GM23338 (cell line): ENCODE measurements at regions not wholly inside any gene's neighbourhood (a gene's known extent, or its start where the extent isn't known, plus 50 kb on each side); places are given as distances from the start of the nearest gene placed in this dataset.

Experiments used
- ATAC-seq: fragments of 200-7000 bp; cut with Tn5 transposase; 3 replicates; pipeline ENCODE4 v1.9.1; 2020
- DNase-seq: peaks from one replicate; pipeline ENCODE4 v3.0.0-alpha.2; 2015; ENCODE audit warnings: low spot score
- H2AFZ ChIP-seq: fragments of 200-600 bp; sonication (generic); 2 replicates; pipeline ENCODE4 v1.8.0; 2016; ENCODE audit warnings: antibody characterized with exemption, mild to moderate bottlenecking, moderate library complexity
- H3F3A ChIP-seq: fragments of 200-600 bp; sonication (generic); replicated peaks from 2 replicates; pipeline ENCODE4 v1.8.0; 2017; ENCODE audit warnings: antibody characterized with exemption, mixed run types, low read depth
- H3K27ac ChIP-seq: fragments of 200-600 bp; sonication (generic); 2 replicates; pipeline ENCODE4 v1.6.1; 2016; ENCODE audit warnings: low read depth
- H3K27me3 ChIP-seq: fragments of 200-600 bp; sonication (generic); 2 replicates; pipeline ENCODE4 v1.8.0; 2016; ENCODE audit warnings: mild to moderate bottlenecking, mixed run types, moderate library complexity; ENCODE audit not compliant: insufficient read depth
- H3K36me3 ChIP-seq: fragments of 200-600 bp; sonication (generic); 2 replicates; pipeline ENCODE4 v1.8.0; 2016; ENCODE audit warnings: mild to moderate bottlenecking; ENCODE audit not compliant: insufficient read depth
- H3K4me1 ChIP-seq: fragments of 200-600 bp; sonication (generic); 2 replicates; pipeline ENCODE4 v1.8.0; 2016; ENCODE audit warnings: mild to moderate bottlenecking, moderate library complexity; ENCODE audit not compliant: insufficient read depth
- H3K4me2 ChIP-seq: fragments of 200-600 bp; sonication (generic); 2 replicates; pipeline ENCODE4 v1.7.1; 2017; ENCODE audit warnings: mixed run types
- H3K4me3 ChIP-seq: fragments of 200-600 bp; sonication (generic); 2 replicates; pipeline ENCODE4 v1.6.1; 2016; ENCODE audit warnings: mixed run types
- H3K79me2 ChIP-seq: fragments of 200-600 bp; sonication (generic); replicated peaks from 2 replicates; pipeline ENCODE4 v1.8.0; 2017; ENCODE audit warnings: mild to moderate bottlenecking; ENCODE audit not compliant: insufficient read depth
- H3K9me2 ChIP-seq: fragments of 200-600 bp; sonication (generic); 2 replicates; pipeline ENCODE4 v1.8.0; 2017; ENCODE audit not compliant: insufficient read depth
- H4K20me1 ChIP-seq: fragments of 200-600 bp; sonication (generic); replicated peaks from 2 replicates; pipeline ENCODE4 v1.8.0; 2017; ENCODE audit warnings: mild to moderate bottlenecking; ENCODE audit not compliant: insufficient read depth
- H3K27ac Mint-ChIP-seq: 2 replicates; pipeline ENCODE4 v1.8.0; 2020; ENCODE audit warnings: inconsistent platforms, mild to moderate bottlenecking, moderate library complexity, mixed read lengths
- H3K27me3 Mint-ChIP-seq: 3 replicates; pipeline ENCODE4 v1.8.0; 2022; ENCODE audit warnings: low read depth, mild to moderate bottlenecking, moderate library complexity, mixed read lengths, inconsistent platforms; ENCODE audit not compliant: insufficient read depth, poor library complexity
- H3K36me3 Mint-ChIP-seq: 3 replicates; pipeline ENCODE4 v1.8.0; 2021; ENCODE audit warnings: low read depth, mild to moderate bottlenecking, inconsistent platforms, moderate library complexity, mixed read lengths
- H3K4me1 Mint-ChIP-seq: 3 replicates; pipeline ENCODE4 v1.8.0; 2020; ENCODE audit warnings: mild to moderate bottlenecking, inconsistent platforms, mixed read lengths
- H3K4me3 Mint-ChIP-seq: 3 replicates; pipeline ENCODE4 v1.8.0; 2021; ENCODE audit warnings: moderate library complexity, mild to moderate bottlenecking, inconsistent platforms, mixed read lengths
- H3K9me3 Mint-ChIP-seq: 3 replicates; pipeline ENCODE4 v1.8.0; 2020; ENCODE audit warnings: moderate library complexity, mild to moderate bottlenecking, inconsistent platforms, mixed read lengths
- CREB1 ChIP-seq: fragments of 250-450 bp; sonication (Bioruptor Pico); IDR thresholded peaks from 2 replicates; pipeline ENCODE4 v1.5.0; 2020; ENCODE audit warnings: low read depth, mild to moderate bottlenecking, moderate library complexity
- EZH2 ChIP-seq: fragments of 200-600 bp; sonication (generic); IDR thresholded peaks from one replicate; pipeline ENCODE4 v1.8.0; 2017; ENCODE audit warnings: antibody characterized with exemption, mild to moderate bottlenecking, low read depth; ENCODE audit not compliant: unreplicated experiment
- EZH2phosphoT487 ChIP-seq: fragments of 200-600 bp; sonication (generic); IDR thresholded peaks from one replicate; pipeline ENCODE4 v1.8.1; 2018; ENCODE audit warnings: antibody characterized with exemption; ENCODE audit not compliant: unreplicated experiment
- JUNB ChIP-seq: IDR thresholded peaks from one replicate; pipeline ENCODE4 v1.6.1; 2016; ENCODE audit warnings: antibody characterized with exemption; ENCODE audit not compliant: unreplicated experiment
- NANOG ChIP-seq: IDR thresholded peaks from 2 replicates; pipeline ENCODE4 v1.6.1; 2016; ENCODE audit warnings: antibody characterized with exemption, borderline replicate concordance
- STAT1 ChIP-seq: IDR thresholded peaks from one replicate; pipeline ENCODE4 v1.6.1; 2016; ENCODE audit warnings: antibody characterized with exemption; ENCODE audit not compliant: unreplicated experiment
- ZNF114 ChIP-seq: fragments of 250-450 bp; sonication (Bioruptor Pico); IDR thresholded peaks from 2 replicates; pipeline ENCODE4 v1.5.0; 2020; ENCODE audit warnings: mild to moderate bottlenecking, moderate library complexity
- ZNF331 ChIP-seq: fragments of 250-450 bp; sonication (Bioruptor Pico); IDR thresholded peaks from 2 replicates; pipeline ENCODE4 v1.5.0; 2020; ENCODE audit warnings: low read depth, mild to moderate bottlenecking, moderate library complexity
- TF ChIP-seq, protein P1 (sequence below): IDR thresholded peaks from 2 replicates; pipeline ENCODE4 v1.6.1; 2016; ENCODE audit warnings: antibody characterized with exemption
- TF ChIP-seq, protein P2 (sequence below): fragments of 250-450 bp; sonication (Bioruptor Pico); IDR thresholded peaks from 2 replicates; pipeline ENCODE4 v1.5.0; 2020; ENCODE audit warnings: mild to moderate bottlenecking, moderate library complexity
- TF ChIP-seq, protein P3 (sequence below): IDR thresholded peaks from one replicate; pipeline ENCODE4 v1.6.1; 2018; ENCODE audit warnings: antibody characterized with exemption; ENCODE audit not compliant: unreplicated experiment

DNA sequence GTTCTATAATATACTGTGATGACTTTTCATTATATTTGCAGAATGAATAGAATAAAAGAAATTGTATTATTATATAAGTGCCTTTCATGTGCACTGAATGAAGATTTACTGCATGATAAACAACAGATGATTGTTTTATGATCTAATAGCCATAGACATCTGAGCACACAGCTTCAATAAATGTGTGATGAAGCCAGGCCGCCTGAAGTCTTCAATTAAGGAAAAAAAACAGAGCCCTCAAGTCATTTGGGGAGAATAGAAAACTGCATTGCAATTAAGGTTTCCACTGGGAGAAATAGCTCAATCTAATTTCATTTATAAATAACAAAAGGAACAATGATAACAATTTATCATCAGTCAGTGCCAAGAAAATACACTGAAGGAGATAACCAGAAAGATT, 955.2 kb downstream of the FSTL5 start:
- H3K27ac Mint-ChIP-seq: no peak overlapping the region
- Histone ChIP-seq H2AFZ (peak overlapping the region; percentile 91), H3K27me3 (no peaks in the 10 kb centered on the region), H3K27ac (no peak overlapping the region), H3K4me2 (no peak overlapping the region), H3K4me3 (no peak overlapping the region), H3K4me1 (no peaks in the 10 kb centered on the region), H3K9me2 (no peaks in the 10 kb centered on the region; the same call in 1 of the 2 replicates), H3K36me3 (no peaks in the 10 kb centered on the region), H3F3A (no peaks in the 10 kb centered on the region), H3K79me2 (no peaks in the 10 kb centered on the region), H4K20me1 (no peaks in the 10 kb centered on the region)
- no peaks in the 10 kb centered on the region for H3K27me3 Mint-ChIP-seq
- TF ChIP-seq EZH2 (no peak), EZH2phosphoT487 (no peak), JUNB (no peak), ZNF114 (CRISPR knock-in tag) (no peak), CREB1 (CRISPR knock-in tag) (no peak)
- no peak for ATAC-seq
- no peak overlapping the region for H3K4me3 Mint-ChIP-seq
- peaks cover 8% of the 10 kb centered on the region; the same call in 2 of the 3 replicates for H3K9me3 Mint-ChIP-seq
- no peaks in the 10 kb centered on the region for H3K4me1 Mint-ChIP-seq
- peaks cover 6% of the 10 kb centered on the region; the same call in 2 of the 3 replicates for H3K36me3 Mint-ChIP-seq
- no peak for DNase-seq

DNA sequence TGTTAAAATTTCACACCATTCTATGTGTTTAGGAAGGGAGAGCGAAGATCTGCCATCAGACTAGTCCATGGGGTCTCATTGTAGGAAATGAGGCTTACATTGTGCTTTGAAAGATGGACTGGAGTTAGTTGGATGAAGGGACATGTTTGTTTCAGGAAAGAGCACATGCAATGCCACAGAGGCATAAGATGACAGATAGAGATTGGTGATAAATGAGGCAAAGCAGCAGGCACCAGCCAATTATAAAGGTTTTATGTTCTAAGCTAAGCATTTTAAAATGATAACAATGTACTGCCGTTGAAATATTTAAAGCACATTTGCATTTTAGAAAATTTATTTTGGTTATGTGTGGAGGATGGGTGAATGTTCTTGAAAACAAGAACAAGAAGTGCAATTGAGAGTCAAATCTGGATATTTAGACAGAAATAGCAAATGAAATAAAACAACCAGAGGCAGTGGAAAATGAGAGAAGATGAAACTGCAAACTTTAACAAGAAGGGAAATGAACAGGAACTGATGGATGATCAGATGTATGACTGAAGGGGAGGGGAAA, 957.2 kb downstream of the FSTL5 start:
- Histone ChIP-seq H3K27ac (no peak overlapping the region), H2AFZ (peak overlapping the region; percentile 72; the same call in 1 of the 2 replicates)
- H3K4me3 Mint-ChIP-seq: no peak overlapping the region
- TF ChIP-seq, protein P1, sequence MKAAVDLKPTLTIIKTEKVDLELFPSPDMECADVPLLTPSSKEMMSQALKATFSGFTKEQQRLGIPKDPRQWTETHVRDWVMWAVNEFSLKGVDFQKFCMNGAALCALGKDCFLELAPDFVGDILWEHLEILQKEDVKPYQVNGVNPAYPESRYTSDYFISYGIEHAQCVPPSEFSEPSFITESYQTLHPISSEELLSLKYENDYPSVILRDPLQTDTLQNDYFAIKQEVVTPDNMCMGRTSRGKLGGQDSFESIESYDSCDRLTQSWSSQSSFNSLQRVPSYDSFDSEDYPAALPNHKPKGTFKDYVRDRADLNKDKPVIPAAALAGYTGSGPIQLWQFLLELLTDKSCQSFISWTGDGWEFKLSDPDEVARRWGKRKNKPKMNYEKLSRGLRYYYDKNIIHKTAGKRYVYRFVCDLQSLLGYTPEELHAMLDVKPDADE: no peak
- TF ChIP-seq STAT1: no peak
- TF ChIP-seq, protein P2, sequence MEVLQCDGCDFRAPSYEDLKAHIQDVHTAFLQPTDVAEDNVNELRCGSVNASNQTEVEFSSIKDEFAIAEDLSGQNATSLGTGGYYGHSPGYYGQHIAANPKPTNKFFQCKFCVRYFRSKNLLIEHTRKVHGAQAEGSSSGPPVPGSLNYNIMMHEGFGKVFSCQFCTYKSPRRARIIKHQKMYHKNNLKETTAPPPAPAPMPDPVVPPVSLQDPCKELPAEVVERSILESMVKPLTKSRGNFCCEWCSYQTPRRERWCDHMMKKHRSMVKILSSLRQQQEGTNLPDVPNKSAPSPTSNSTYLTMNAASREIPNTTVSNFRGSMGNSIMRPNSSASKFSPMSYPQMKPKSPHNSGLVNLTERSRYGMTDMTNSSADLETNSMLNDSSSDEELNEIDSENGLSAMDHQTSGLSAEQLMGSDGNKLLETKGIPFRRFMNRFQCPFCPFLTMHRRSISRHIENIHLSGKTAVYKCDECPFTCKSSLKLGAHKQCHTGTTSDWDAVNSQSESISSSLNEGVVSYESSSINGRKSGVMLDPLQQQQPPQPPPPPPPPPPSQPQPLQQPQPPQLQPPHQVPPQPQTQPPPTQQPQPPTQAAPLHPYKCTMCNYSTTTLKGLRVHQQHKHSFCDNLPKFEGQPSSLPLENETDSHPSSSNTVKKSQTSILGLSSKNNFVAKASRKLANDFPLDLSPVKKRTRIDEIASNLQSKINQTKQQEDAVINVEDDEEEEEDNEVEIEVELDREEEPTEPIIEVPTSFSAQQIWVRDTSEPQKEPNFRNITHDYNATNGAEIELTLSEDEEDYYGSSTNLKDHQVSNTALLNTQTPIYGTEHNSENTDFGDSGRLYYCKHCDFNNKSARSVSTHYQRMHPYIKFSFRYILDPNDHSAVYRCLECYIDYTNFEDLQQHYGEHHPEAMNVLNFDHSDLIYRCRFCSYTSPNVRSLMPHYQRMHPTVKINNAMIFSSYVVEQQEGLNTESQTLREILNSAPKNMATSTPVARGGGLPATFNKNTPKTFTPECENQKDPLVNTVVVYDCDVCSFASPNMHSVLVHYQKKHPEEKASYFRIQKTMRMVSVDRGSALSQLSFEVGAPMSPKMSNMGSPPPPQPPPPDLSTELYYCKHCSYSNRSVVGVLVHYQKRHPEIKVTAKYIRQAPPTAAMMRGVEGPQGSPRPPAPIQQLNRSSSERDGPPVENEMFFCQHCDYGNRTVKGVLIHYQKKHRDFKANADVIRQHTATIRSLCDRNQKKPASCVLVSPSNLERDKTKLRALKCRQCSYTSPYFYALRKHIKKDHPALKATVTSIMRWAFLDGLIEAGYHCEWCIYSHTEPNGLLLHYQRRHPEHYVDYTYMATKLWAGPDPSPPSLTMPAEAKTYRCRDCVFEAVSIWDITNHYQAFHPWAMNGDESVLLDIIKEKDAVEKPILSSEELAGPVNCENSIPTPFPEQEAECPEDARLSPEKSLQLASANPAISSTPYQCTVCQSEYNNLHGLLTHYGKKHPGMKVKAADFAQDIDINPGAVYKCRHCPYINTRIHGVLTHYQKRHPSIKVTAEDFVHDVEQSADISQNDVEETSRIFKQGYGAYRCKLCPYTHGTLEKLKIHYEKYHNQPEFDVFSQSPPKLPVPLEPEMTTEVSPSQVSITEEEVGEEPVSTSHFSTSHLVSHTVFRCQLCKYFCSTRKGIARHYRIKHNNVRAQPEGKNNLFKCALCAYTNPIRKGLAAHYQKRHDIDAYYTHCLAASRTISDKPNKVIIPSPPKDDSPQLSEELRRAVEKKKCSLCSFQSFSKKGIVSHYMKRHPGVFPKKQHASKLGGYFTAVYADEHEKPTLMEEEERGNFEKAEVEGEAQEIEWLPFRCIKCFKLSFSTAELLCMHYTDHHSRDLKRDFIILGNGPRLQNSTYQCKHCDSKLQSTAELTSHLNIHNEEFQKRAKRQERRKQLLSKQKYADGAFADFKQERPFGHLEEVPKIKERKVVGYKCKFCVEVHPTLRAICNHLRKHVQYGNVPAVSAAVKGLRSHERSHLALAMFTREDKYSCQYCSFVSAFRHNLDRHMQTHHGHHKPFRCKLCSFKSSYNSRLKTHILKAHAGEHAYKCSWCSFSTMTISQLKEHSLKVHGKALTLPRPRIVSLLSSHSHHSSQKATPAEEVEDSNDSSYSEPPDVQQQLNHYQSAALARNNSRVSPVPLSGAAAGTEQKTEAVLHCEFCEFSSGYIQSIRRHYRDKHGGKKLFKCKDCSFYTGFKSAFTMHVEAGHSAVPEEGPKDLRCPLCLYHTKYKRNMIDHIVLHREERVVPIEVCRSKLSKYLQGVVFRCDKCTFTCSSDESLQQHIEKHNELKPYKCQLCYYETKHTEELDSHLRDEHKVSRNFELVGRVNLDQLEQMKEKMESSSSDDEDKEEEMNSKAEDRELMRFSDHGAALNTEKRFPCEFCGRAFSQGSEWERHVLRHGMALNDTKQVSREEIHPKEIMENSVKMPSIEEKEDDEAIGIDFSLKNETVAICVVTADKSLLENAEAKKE (CRISPR knock-in tag): no peak
- TF ChIP-seq ZNF114 (CRISPR knock-in tag): no peak
- TF ChIP-seq, protein P3, sequence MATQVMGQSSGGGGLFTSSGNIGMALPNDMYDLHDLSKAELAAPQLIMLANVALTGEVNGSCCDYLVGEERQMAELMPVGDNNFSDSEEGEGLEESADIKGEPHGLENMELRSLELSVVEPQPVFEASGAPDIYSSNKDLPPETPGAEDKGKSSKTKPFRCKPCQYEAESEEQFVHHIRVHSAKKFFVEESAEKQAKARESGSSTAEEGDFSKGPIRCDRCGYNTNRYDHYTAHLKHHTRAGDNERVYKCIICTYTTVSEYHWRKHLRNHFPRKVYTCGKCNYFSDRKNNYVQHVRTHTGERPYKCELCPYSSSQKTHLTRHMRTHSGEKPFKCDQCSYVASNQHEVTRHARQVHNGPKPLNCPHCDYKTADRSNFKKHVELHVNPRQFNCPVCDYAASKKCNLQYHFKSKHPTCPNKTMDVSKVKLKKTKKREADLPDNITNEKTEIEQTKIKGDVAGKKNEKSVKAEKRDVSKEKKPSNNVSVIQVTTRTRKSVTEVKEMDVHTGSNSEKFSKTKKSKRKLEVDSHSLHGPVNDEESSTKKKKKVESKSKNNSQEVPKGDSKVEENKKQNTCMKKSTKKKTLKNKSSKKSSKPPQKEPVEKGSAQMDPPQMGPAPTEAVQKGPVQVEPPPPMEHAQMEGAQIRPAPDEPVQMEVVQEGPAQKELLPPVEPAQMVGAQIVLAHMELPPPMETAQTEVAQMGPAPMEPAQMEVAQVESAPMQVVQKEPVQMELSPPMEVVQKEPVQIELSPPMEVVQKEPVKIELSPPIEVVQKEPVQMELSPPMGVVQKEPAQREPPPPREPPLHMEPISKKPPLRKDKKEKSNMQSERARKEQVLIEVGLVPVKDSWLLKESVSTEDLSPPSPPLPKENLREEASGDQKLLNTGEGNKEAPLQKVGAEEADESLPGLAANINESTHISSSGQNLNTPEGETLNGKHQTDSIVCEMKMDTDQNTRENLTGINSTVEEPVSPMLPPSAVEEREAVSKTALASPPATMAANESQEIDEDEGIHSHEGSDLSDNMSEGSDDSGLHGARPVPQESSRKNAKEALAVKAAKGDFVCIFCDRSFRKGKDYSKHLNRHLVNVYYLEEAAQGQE: no peak
- TF ChIP-seq EZH2: no peak
- TF ChIP-seq NANOG: no peak
- no peak for TF ChIP-seq ZNF331 (CRISPR knock-in tag)
- no peak for TF ChIP-seq CREB1 (CRISPR knock-in tag)
- no peak for TF ChIP-seq JUNB

More for the DNA sequence above, 957.2 kb downstream of the FSTL5 start:
- Histone ChIP-seq H3K4me2 (no peak overlapping the region), H3K9me2 (peaks cover 6% of the 10 kb centered on the region), H3K4me1 (no peaks in the 10 kb centered on the region), H3K27me3 (no peaks in the 10 kb centered on the region), H3K36me3 (no peaks in the 10 kb centered on the region), H3F3A (no peaks in the 10 kb centered on the region), H4K20me1 (no peaks in the 10 kb centered on the region), H3K4me3 (no peak overlapping the region), H3K79me2 (no peaks in the 10 kb centered on the region)
- peaks cover 6% of the 10 kb centered on the region; the same call in 2 of the 3 replicates for H3K36me3 Mint-ChIP-seq
- peaks cover 8% of the 10 kb centered on the region; the same call in 1 of the 3 replicates for H3K9me3 Mint-ChIP-seq
- peaks cover 3% of the 10 kb centered on the region; the same call in 2 of the 3 replicates for H3K4me1 Mint-ChIP-seq
- H3K27me3 Mint-ChIP-seq: no peaks in the 10 kb centered on the region
- H3K27ac Mint-ChIP-seq: no peak overlapping the region
- ATAC-seq (no peak), DNase-seq (no peak)
